Tibial nerve (tissue), 4 donors: ENCODE measurements at regions not wholly inside any gene's neighbourhood (a gene's known extent, or its start where the extent isn't known, plus 50 kb on each side); places are given as distances from the start of the nearest gene placed in this dataset.

ENCODE experiments used
- DNase-seq, 2 donors: peaks; one replicate each; pipeline ENCODE4 v3.0.0-alpha.2; 2019; ENCODE audit warnings: low spot score in 2 of 2
- H3K27ac ChIP-seq, 4 donors: fragments of 200-600 bp; sonication (generic) in 3 of 4; one replicate each; pipeline ENCODE4 v1.5.1; 2017 to 2019; ENCODE audit warnings: mild to moderate bottlenecking in 1 of 4
- H3K27me3 ChIP-seq, 2 donors: fragments of 200-600 bp; sonication (generic) in 1 of 2; one replicate each; pipeline versions ENCODE4 v1.5.1 to v1.6.0; 2017 to 2019
- H3K36me3 ChIP-seq, 3 donors: fragments of 200-600 bp; sonication (generic); one replicate each; pipeline ENCODE4 v1.5.1; 2018 to 2019
- H3K4me1 ChIP-seq, 4 donors: fragments of 200-600 bp; sonication (generic) in 3 of 4; one replicate each; pipeline ENCODE4 v1.5.1; 2017 to 2019
- H3K4me3 ChIP-seq, 4 donors: fragments of 200-600 bp; sonication (generic) in 3 of 4; one replicate each; pipeline ENCODE4 v1.5.1; 2017 to 2019; ENCODE audit warnings: mild to moderate bottlenecking in 1 of 4, moderate library complexity in 1 of 4
- H3K9me3 ChIP-seq, 4 donors: fragments of 200-600 bp; sonication (generic) in 3 of 4; one replicate each; pipeline ENCODE4 v1.5.1; 2017 to 2019
- EP300 ChIP-seq, 2 donors: sonication (generic); formaldehyde crosslinking; IDR thresholded peaks; one replicate each; pipeline ENCODE4 v1.6.1; 2017; ENCODE audit warnings: antibody characterized with exemption in 2 of 2, mild to moderate bottlenecking in 1 of 2
- POLR2A ChIP-seq, 2 donors: fragments of 450-650 bp; IDR thresholded peaks; one replicate each; pipeline ENCODE4 v1.6.1; 2017; ENCODE audit warnings: antibody characterized with exemption in 2 of 2, mild to moderate bottlenecking in 2 of 2, moderate library complexity in 2 of 2
- WGBS, 2 donors: methylation state at CpG; one replicate each; pipeline ENCODE4 v1.1.5; 2018; 5-methylcytosine and 5-hydroxymethylcytosine counted together
- TF ChIP-seq, protein P1 (sequence below), 5 experiments: fragments of 200-600 bp in 3 of 5; fragments of 450-650 bp in 2 of 5; sonication (generic) in 3 of 5; IDR thresholded peaks; one replicate each; pipeline ENCODE4 v1.5.1; 2016 to 2019; ENCODE audit warnings: antibody characterized with exemption in 5 of 5, mild to moderate bottlenecking in 3 of 5, moderate library complexity in 2 of 5

DNA sequence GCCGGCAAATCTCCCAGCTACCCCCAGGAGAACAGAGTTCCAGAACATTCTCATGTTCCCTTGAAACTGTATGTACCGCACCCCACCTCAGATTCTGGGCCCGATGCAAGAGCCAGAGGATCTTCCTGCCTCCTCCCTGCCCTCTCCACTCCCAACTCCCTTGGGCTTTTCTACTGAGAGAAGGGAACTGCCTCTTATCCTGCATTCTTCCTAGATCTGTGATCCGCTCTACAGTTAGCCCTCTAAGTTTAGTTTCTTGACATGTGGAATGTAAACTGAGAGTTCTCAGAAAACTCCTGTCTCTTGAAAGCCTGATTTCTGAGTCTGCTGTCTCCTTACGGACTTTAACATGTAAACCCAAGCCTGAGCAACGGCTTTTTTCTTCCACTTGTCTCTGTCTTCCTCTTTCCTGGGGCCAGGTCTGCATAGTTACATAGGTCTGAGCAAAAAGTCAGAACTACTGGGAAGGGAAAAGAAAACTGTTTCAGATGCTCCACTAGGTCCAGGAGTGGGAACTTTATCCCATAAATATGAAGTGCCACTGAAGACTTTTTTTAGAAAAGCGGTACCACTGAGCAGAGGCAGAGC lies 86.5 kb upstream of the TNFAIP3 start:
- H3K27ac ChIP-seq, result peak overlapping the region in 3 of 4 donors; percentile 17 to 55 (median 55)

GRCh38 chr6:137781639-137782038 lies 85.4 kb upstream of the TNFAIP3 start:
- Histone ChIP-seq H3K27ac (peak overlapping the region in 1 of 4 donors; percentile 55), H3K27me3 (no peaks in the 10 kb centered on the region)
- 91 to 93% methylated on average over 3 of the region's 3 CpGs for WGBS, 2 donors

More for the DNA sequence above, 86.5 kb upstream of the TNFAIP3 start:
- Histone ChIP-seq H3K36me3 (no peaks in the 10 kb centered on the region), H3K4me3 (no peak overlapping the region), H3K27me3 (no peaks in the 10 kb centered on the region), H3K4me1 (peaks cover 0 to 7% (median 0%) of the 10 kb centered on the region in 4 donors), H3K9me3 (no peaks in the 10 kb centered on the region)
- TF ChIP-seq POLR2A (IDR thresholded peaks at IDR 0.05), result no peak
- peak in 1 of 2 donors; percentile 13 for TF ChIP-seq EP300 (IDR thresholded peaks at IDR 0.05)
- WGBS, 2 donors, result 71 to 76% methylated on average over 7 of the region's 7 CpGs
- DNase-seq, result no peak

GRCh38 chr6:137782166-137783039 lies 84.7 kb upstream of the TNFAIP3 start:
- Histone ChIP-seq H3K4me1 (peaks cover 0 to 5% (median 0%) of the 10 kb centered on the region in 4 donors), H3K4me3 (no peak overlapping the region), H3K27ac (no peak overlapping the region), H3K9me3 (no peaks in the 10 kb centered on the region), H3K36me3 (no peaks in the 10 kb centered on the region), H3K27me3 (no peaks in the 10 kb centered on the region)
- TF ChIP-seq EP300 (IDR thresholded peaks at IDR 0.05) (no peak), POLR2A (IDR thresholded peaks at IDR 0.05) (no peak)
- TF ChIP-seq, protein P1, sequence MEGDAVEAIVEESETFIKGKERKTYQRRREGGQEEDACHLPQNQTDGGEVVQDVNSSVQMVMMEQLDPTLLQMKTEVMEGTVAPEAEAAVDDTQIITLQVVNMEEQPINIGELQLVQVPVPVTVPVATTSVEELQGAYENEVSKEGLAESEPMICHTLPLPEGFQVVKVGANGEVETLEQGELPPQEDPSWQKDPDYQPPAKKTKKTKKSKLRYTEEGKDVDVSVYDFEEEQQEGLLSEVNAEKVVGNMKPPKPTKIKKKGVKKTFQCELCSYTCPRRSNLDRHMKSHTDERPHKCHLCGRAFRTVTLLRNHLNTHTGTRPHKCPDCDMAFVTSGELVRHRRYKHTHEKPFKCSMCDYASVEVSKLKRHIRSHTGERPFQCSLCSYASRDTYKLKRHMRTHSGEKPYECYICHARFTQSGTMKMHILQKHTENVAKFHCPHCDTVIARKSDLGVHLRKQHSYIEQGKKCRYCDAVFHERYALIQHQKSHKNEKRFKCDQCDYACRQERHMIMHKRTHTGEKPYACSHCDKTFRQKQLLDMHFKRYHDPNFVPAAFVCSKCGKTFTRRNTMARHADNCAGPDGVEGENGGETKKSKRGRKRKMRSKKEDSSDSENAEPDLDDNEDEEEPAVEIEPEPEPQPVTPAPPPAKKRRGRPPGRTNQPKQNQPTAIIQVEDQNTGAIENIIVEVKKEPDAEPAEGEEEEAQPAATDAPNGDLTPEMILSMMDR (IDR thresholded peaks at IDR 0.05), result no peak
- WGBS, 2 donors, result 91 to 93% methylated on average over 10 of the region's 10 CpGs
- DNase-seq, result no peak

More at GRCh38 chr6:137781639-137782038, 85.4 kb upstream of the TNFAIP3 start:
- Histone ChIP-seq H3K9me3 (no peaks in the 10 kb centered on the region), H3K4me1 (peaks cover 0 to 5% (median 0%) of the 10 kb centered on the region in 4 donors), H3K36me3 (no peaks in the 10 kb centered on the region), H3K4me3 (no peak overlapping the region)
- TF ChIP-seq EP300 (IDR thresholded peaks at IDR 0.05), result no peak
- no peak for TF ChIP-seq POLR2A (IDR thresholded peaks at IDR 0.05)
- DNase-seq, result no peak

DNA sequence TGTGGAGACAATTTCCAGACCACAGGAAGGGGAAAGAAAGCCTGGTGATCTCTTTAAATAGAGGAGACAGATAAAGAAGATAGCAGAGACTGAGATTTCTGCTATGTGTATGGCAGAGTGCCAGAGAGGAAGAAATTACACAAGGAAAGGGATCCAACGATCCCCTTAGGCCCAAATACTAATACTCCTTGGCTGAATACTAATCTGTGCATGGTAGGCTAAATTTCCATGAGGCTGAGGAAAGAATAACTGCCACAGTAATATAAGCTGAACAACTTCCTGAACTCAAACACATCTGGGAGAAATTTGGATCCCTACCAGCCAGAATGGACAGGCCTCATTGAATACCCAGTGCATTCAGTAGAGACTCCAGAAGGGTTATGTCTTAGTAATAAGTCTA lies 83.3 kb upstream of the TNFAIP3 start:
- Histone ChIP-seq H3K4me3 (no peak overlapping the region), H3K9me3 (no peaks in the 10 kb centered on the region), H3K36me3 (no peaks in the 10 kb centered on the region), H3K27ac (no peak overlapping the region), H3K4me1 (peaks cover 0 to 5% (median 0%) of the 10 kb centered on the region in 4 donors), H3K27me3 (no peaks in the 10 kb centered on the region)
- 15 to 19% methylated on average over 1 of the region's 1 CpG for WGBS, 2 donors
- no peak for DNase-seq
- TF ChIP-seq EP300 (IDR thresholded peaks at IDR 0.05) (no peak), POLR2A (IDR thresholded peaks at IDR 0.05) (no peak)
- TF ChIP-seq, protein P1 (IDR thresholded peaks at IDR 0.05), result no peak

DNA sequence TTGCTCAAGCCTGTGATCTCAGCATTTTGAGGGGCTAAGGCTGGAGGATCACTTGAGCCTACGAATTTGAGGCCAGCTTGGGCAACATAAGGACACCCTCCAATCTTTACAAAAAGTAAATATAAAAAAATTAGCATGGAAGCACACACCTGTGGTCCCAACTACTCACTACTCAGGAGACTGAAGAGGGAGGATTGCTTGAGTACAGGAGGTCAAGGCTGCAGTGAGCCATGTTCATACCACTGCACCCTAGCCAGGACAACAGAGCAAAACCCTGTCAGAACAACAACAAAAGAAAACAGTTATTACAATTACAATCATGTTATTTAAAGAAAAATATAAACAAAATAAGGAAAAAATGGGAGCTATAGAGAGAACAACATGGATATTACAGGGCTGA lies 82.5 kb upstream of the TNFAIP3 start:
- 84 to 90% methylated on average over 1 of the region's 1 CpG for WGBS, 2 donors
- no peak for DNase-seq
- TF ChIP-seq, protein P1 (IDR thresholded peaks at IDR 0.05), result no peak
- TF ChIP-seq POLR2A (IDR thresholded peaks at IDR 0.05), result no peak
- no peak for TF ChIP-seq EP300 (IDR thresholded peaks at IDR 0.05)
- peaks cover 0 to 5% (median 0%) of the 10 kb centered on the region in 4 donors for H3K4me1 ChIP-seq
- no peaks in the 10 kb centered on the region for H3K9me3 ChIP-seq
- H3K4me3 ChIP-seq, result no peak overlapping the region
- H3K36me3 ChIP-seq, result no peaks in the 10 kb centered on the region
- no peak overlapping the region for H3K27ac ChIP-seq
- H3K27me3 ChIP-seq, result no peaks in the 10 kb centered on the region

GRCh38 chr6:137787016-137787415 lies 80.0 kb upstream of the TNFAIP3 start:
- H3K36me3 ChIP-seq, result no peaks in the 10 kb centered on the region
- no peak for TF ChIP-seq EP300 (IDR thresholded peaks at IDR 0.05)
- TF ChIP-seq, protein P1 (IDR thresholded peaks at IDR 0.05), result no peak
- no peak for TF ChIP-seq POLR2A (IDR thresholded peaks at IDR 0.05)
- DNase-seq, result no peak
- WGBS, 2 donors, result 89 to 91% methylated on average over 2 of the region's 2 CpGs
- no peak overlapping the region for H3K27ac ChIP-seq
- H3K4me3 ChIP-seq, result no peak overlapping the region
- H3K4me1 ChIP-seq, result peaks cover 0 to 13% (median 6%) of the 10 kb centered on the region in 4 donors
- no peaks in the 10 kb centered on the region for H3K9me3 ChIP-seq
- H3K27me3 ChIP-seq, result no peaks in the 10 kb centered on the region
